Mucosa of rectum (tissue), 2 donors: ENCODE measurements at regions not wholly inside any gene's neighbourhood (a gene's known extent, or its start where the extent isn't known, plus 50 kb on each side); places are given as distances from the start of the nearest gene placed in this dataset.

ENCODE experiments used
- H3K27ac ChIP-seq, 2 donors: one replicate each; pipeline ENCODE4 v1.7.0; 2013; ENCODE audit warnings: inconsistent platforms in 2 of 2, low read depth in 2 of 2, low read length in 2 of 2
- H3K27me3 ChIP-seq, 2 donors: one replicate each; pipeline ENCODE4 v1.7.0; 2013; ENCODE audit warnings: low read length in 2 of 2; ENCODE audit not compliant: control insufficient read depth in 2 of 2, insufficient read depth in 2 of 2
- H3K36me3 ChIP-seq, 2 donors: one replicate each; pipeline ENCODE4 v1.7.0; 2013; ENCODE audit warnings: low read length in 2 of 2; ENCODE audit not compliant: control insufficient read depth in 2 of 2, insufficient read depth in 2 of 2
- H3K4me1 ChIP-seq, 2 donors: one replicate each; pipeline ENCODE4 v1.7.0; 2013; ENCODE audit warnings: low read length in 2 of 2, mild to moderate bottlenecking in 1 of 2; ENCODE audit not compliant: control insufficient read depth in 2 of 2, insufficient read depth in 2 of 2
- H3K4me3 ChIP-seq, 2 donors: one replicate each; pipeline ENCODE4 v1.7.0; 2013; ENCODE audit warnings: low read length in 2 of 2
- H3K9ac ChIP-seq, 2 donors: one replicate each; pipeline ENCODE4 v1.7.0; 2013; ENCODE audit warnings: low read length in 2 of 2, low read depth in 1 of 2, mild to moderate bottlenecking in 1 of 2
- H3K9me3 ChIP-seq, 2 donors: one replicate each; pipeline ENCODE4 v1.7.0; 2013; ENCODE audit warnings: low read length in 2 of 2; ENCODE audit not compliant: control insufficient read depth in 2 of 2
- donor health status: healthy.
- donor health status: Normal muscosa, but diverticular disease.

- Histone ChIP-seq H3K4me3 (no peak overlapping the region), H3K9me3 (no peaks in the 10 kb centered on the region), H3K27ac (no peak overlapping the region), H3K27me3 (no peaks in the 10 kb centered on the region), H3K9ac (no peak overlapping the region), H3K4me1 (no peaks in the 10 kb centered on the region), H3K36me3 (no peaks in the 10 kb centered on the region)
Observed at GRCh38 chr7:13077466-13077865, 390.0 kb downstream of the ARL4A start.

- no peaks in the 10 kb centered on the region for H3K36me3 ChIP-seq
- no peak overlapping the region for H3K27ac ChIP-seq
- no peak overlapping the region for H3K4me3 ChIP-seq
- H3K9me3 ChIP-seq = no peaks in the 10 kb centered on the region
- no peaks in the 10 kb centered on the region for H3K4me1 ChIP-seq
- H3K27me3 ChIP-seq = no peaks in the 10 kb centered on the region
- H3K9ac ChIP-seq = no peak overlapping the region
Observed at GRCh38 chr7:13078105-13078504, 390.7 kb downstream of the ARL4A start.

- H3K27me3 ChIP-seq = no peaks in the 10 kb centered on the region
- H3K9ac ChIP-seq = no peak overlapping the region
- H3K9me3 ChIP-seq = no peaks in the 10 kb centered on the region
- no peak overlapping the region for H3K27ac ChIP-seq
- H3K4me3 ChIP-seq = no peak overlapping the region
- H3K36me3 ChIP-seq = no peaks in the 10 kb centered on the region
- no peaks in the 10 kb centered on the region for H3K4me1 ChIP-seq
Observed at GRCh38 chr7:13090959-13091358, 403.5 kb downstream of the ARL4A start.

- Histone ChIP-seq H3K9me3 (no peaks in the 10 kb centered on the region), H3K9ac (no peak overlapping the region), H3K27ac (no peak overlapping the region), H3K27me3 (no peaks in the 10 kb centered on the region), H3K4me3 (no peak overlapping the region), H3K36me3 (no peaks in the 10 kb centered on the region), H3K4me1 (no peaks in the 10 kb centered on the region)
Observed at GRCh38 chr7:13091974-13092707, 404.7 kb downstream of the ARL4A start.

- Histone ChIP-seq H3K27me3 (no peaks in the 10 kb centered on the region), H3K9ac (no peak overlapping the region), H3K4me3 (no peak overlapping the region), H3K9me3 (no peaks in the 10 kb centered on the region), H3K27ac (no peak overlapping the region), H3K36me3 (no peaks in the 10 kb centered on the region), H3K4me1 (no peaks in the 10 kb centered on the region)
Observed at GRCh38 chr7:13092708-13093005, 405.2 kb downstream of the ARL4A start.

- no peak overlapping the region for H3K27ac ChIP-seq
- no peaks in the 10 kb centered on the region for H3K4me1 ChIP-seq
Observed at GRCh38 chr7:13093160-13093559, 405.7 kb downstream of the ARL4A start.

GRCh38 chr7:13097499-13097898, 410.1 kb downstream of the ARL4A start:
- no peak overlapping the region for H3K4me3 ChIP-seq
- no peaks in the 10 kb centered on the region for H3K9me3 ChIP-seq
- no peaks in the 10 kb centered on the region for H3K36me3 ChIP-seq
- H3K4me1 ChIP-seq = no peaks in the 10 kb centered on the region
- H3K9ac ChIP-seq = no peak overlapping the region
- H3K27ac ChIP-seq = no peak overlapping the region
- no peaks in the 10 kb centered on the region for H3K27me3 ChIP-seq

More at GRCh38 chr7:13093160-13093559, 405.7 kb downstream of the ARL4A start:
- no peak overlapping the region for H3K9ac ChIP-seq
- H3K9me3 ChIP-seq = no peaks in the 10 kb centered on the region
- no peaks in the 10 kb centered on the region for H3K36me3 ChIP-seq
- no peaks in the 10 kb centered on the region for H3K27me3 ChIP-seq
- H3K4me3 ChIP-seq = no peak overlapping the region

GRCh38 chr7:13098161-13098560, 410.7 kb downstream of the ARL4A start:
- H3K9ac ChIP-seq = no peak overlapping the region
- no peaks in the 10 kb centered on the region for H3K9me3 ChIP-seq
- H3K4me1 ChIP-seq = no peaks in the 10 kb centered on the region
- no peak overlapping the region for H3K27ac ChIP-seq
- no peaks in the 10 kb centered on the region for H3K27me3 ChIP-seq
- H3K4me3 ChIP-seq = no peak overlapping the region
- no peaks in the 10 kb centered on the region for H3K36me3 ChIP-seq

GRCh38 chr7:13099154-13099795, 411.8 kb downstream of the ARL4A start:
- Histone ChIP-seq H3K9me3 (no peaks in the 10 kb centered on the region), H3K9ac (no peak overlapping the region), H3K4me3 (no peak overlapping the region), H3K27me3 (no peaks in the 10 kb centered on the region), H3K4me1 (no peaks in the 10 kb centered on the region), H3K36me3 (no peaks in the 10 kb centered on the region), H3K27ac (no peak overlapping the region)

GRCh38 chr7:13104128-13104527, 416.7 kb downstream of the ARL4A start:
- Histone ChIP-seq H3K36me3 (no peaks in the 10 kb centered on the region), H3K4me1 (no peaks in the 10 kb centered on the region), H3K4me3 (no peak overlapping the region), H3K27ac (no peak overlapping the region), H3K9ac (no peak overlapping the region), H3K27me3 (no peaks in the 10 kb centered on the region), H3K9me3 (no peaks in the 10 kb centered on the region)
